ENCODE measurements at regions not wholly inside any gene's neighbourhood (a gene's known extent, or its start where the extent isn't known, plus 50 kb on each side); places are given as distances from the start of the nearest gene placed in this dataset.

GRCh38 chr2:122358729-122359128, 603.3 kb downstream of the TSN start:
- Histone ChIP-seq H3K18ac (ENCODE audit: extremely low read depth, low read length) (no peak overlapping the region), H3K36me3 (ENCODE audit: control insufficient read depth in 2 of 4, insufficient read depth in 4 of 4, low read length in 3 of 4) (no peaks in the 10 kb centered on the region), H4K91ac (replicated peaks; ENCODE audit: insufficient read length, low read length) (no peak overlapping the region), H4K5ac (ENCODE audit: insufficient read length, low read depth, low read length) (no peak overlapping the region), H2AK5ac (ENCODE audit: low read depth, low read length) (no peak overlapping the region), H3K9ac (replicated peaks in 1 of 4; ENCODE audit: extremely low read depth in 1 of 4, low read depth in 3 of 4, low read length in 3 of 4) (no peak overlapping the region), H2BK120ac (replicated peaks; ENCODE audit: low read depth, low read length) (no peak overlapping the region), H3K4me3 (ENCODE audit: extremely low read depth in 1 of 4, insufficient read depth in 2 of 4, low read depth in 3 of 4, low read length in 4 of 4) (no peak overlapping the region), H3K9me3 (ENCODE audit: insufficient read depth in 2 of 2, low read depth in 1 of 2, low read length in 1 of 2) (no peaks in the 10 kb centered on the region), H2BK20ac (ENCODE audit: low read length) (no peak overlapping the region), H3K56ac (replicated peaks; ENCODE audit: insufficient read length, low read depth, low read length) (no peak overlapping the region), H3K27me3 (replicated peaks in 1 of 4; ENCODE audit: control insufficient read depth in 3 of 4, extremely low read depth in 1 of 4, insufficient read depth in 3 of 4, low read length in 3 of 4) (no peaks in the 10 kb centered on the region), H3K27ac (ENCODE audit: low read depth, low read length) (no peak overlapping the region), H2AFZ (ENCODE audit: low read length) (no peak overlapping the region), H2BK12ac (ENCODE audit: low read depth, low read length) (no peak overlapping the region), H4K8ac (ENCODE audit: extremely low read depth, insufficient read depth, low read length) (no peak overlapping the region), H3K4me2 (ENCODE audit: insufficient read depth in 1 of 2, low read depth in 2 of 2, low read length in 2 of 2) (no peak overlapping the region), H3K79me2 (ENCODE audit: control insufficient read depth in 1 of 2, insufficient read depth in 2 of 2, low read length in 2 of 2) (no peaks in the 10 kb centered on the region), H3K14ac (ENCODE audit: insufficient read length) (no peak overlapping the region), H2BK15ac (ENCODE audit: low read length) (no peak overlapping the region), H4K20me1 (replicated peaks in 1 of 2; ENCODE audit: control insufficient read depth in 1 of 2, insufficient read depth in 2 of 2, low read length in 2 of 2) (no peaks in the 10 kb centered on the region), H3K23me2 (ENCODE audit: low read depth, low read length) (no peaks in the 10 kb centered on the region), H2BK5ac (ENCODE audit: low read depth, low read length) (no peak overlapping the region), H3K23ac (ENCODE audit: insufficient read length) (no peak overlapping the region), H3K4ac (replicated peaks; ENCODE audit: insufficient read length, low read depth, low read length) (no peak overlapping the region), H3K4me1 (replicated peaks in 1 of 4; ENCODE audit: control insufficient read depth in 3 of 4, insufficient read depth in 4 of 4, low read length in 3 of 4) (no peaks in the 10 kb centered on the region), H3K79me1 (ENCODE audit: low read depth, low read length) (no peaks in the 10 kb centered on the region)
- no peak for DNase-seq (ENCODE audit: low read depth in 1 of 2, low spot score in 2 of 2)
- FAIRE-seq: no peak
- ChIA-PET CTCF (ENCODE audit: partially characterized antibody) (no interaction called here), POLR2A (ENCODE audit: partially characterized antibody) (no interaction called here)
- WGBS, 2 experiments (ENCODE audit: extremely low coverage in 1 of 2, insufficient coverage in 1 of 2, insufficient read length in 1 of 2, insufficient replicate concordance in 2 of 2, low coverage in 1 of 2, low lambda C conversion rate in 2 of 2, missing lambda C conversion rate in 1 of 2): 87% methylated on average over 3 of the region's 3 CpGs; no CpG with 5 or more reads in 1 of the 2 experiments
- TF ChIP-seq RFX5 (IDR thresholded peaks at IDR 0.05; ENCODE audit: borderline replicate concordance, low read depth, low read length) (no peak), GTF2F1 (IDR thresholded peaks at IDR 0.05; ENCODE audit: borderline replicate concordance, low read depth, low read length) (no peak), KDM1A (IDR thresholded peaks at IDR 0.05; ENCODE audit: borderline replicate concordance, low read length) (no peak), RAD21 (IDR thresholded peaks at IDR 0.05 in 1 of 2, conservative IDR thresholded peaks at IDR 0.05 in 1 of 2; ENCODE audit: low read depth in 2 of 2, low read length in 2 of 2) (no peak), HDAC2 (IDR thresholded peaks at IDR 0.05; ENCODE audit: borderline replicate concordance in 1 of 2, low read depth in 2 of 2, low read length in 2 of 2) (no peak), JUN (IDR thresholded peaks at IDR 0.05; ENCODE audit: low read depth, low read length) (no peak), RBBP5 (IDR thresholded peaks at IDR 0.05; ENCODE audit: borderline replicate concordance, low read depth, low read length) (no peak), SRF (IDR thresholded peaks at IDR 0.05; ENCODE audit: low read depth, low read length) (no peak), BACH1 (IDR thresholded peaks at IDR 0.05; ENCODE audit: low read length) (no peak), NANOG (IDR thresholded peaks at IDR 0.05; ENCODE audit: insufficient read depth, low read depth, low read length, poor library complexity, severe bottlenecking) (no peak), SP4 (IDR thresholded peaks at IDR 0.05; ENCODE audit: low read length) (no peak), POLR2AphosphoS5 (IDR thresholded peaks at IDR 0.05; ENCODE audit: low read depth, low read length) (no peak), CHD2 (IDR thresholded peaks at IDR 0.05; ENCODE audit: low read length) (no peak), MAX (IDR thresholded peaks at IDR 0.05) (no peak)
- TF ChIP-seq, protein P1, sequence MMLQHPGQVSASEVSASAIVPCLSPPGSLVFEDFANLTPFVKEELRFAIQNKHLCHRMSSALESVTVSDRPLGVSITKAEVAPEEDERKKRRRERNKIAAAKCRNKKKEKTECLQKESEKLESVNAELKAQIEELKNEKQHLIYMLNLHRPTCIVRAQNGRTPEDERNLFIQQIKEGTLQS (IDR thresholded peaks at IDR 0.05; ENCODE audit: insufficient read depth, low read depth, low read length): no peak
